ACC112 (cell line): ENCODE measurements at regions not wholly inside any gene's neighbourhood (a gene's known extent, or its start where the extent isn't known, plus 50 kb on each side); places are given as distances from the start of the nearest gene placed in this dataset.

ENCODE experiments used
- H2AFZ ChIP-seq: fragments of 200-600 bp; sonication (generic); one replicate; pipeline ENCODE4 v1.6.0; 2017; ENCODE audit warnings: antibody characterized with exemption, low read length; ENCODE audit not compliant: unreplicated experiment
- H3K27ac ChIP-seq: fragments of 200-600 bp; sonication (generic); 2 replicates; pipeline ENCODE4 v1.5.1; 2014; ENCODE audit warnings: low read depth, mild to moderate bottlenecking, antibody characterized with exemption, low read length, moderate library complexity
- H3K27me3 ChIP-seq: fragments of 200-600 bp; sonication (generic); 2 replicates; pipeline ENCODE4 v1.6.1; 2014; ENCODE audit warnings: mild to moderate bottlenecking, antibody characterized with exemption, low read length, moderate library complexity, mixed read lengths; ENCODE audit not compliant: insufficient read depth
- H3K36me3 ChIP-seq: fragments of 200-600 bp; sonication (generic); 2 replicates; pipeline ENCODE4 v1.6.1; 2016; ENCODE audit warnings: mild to moderate bottlenecking, antibody characterized with exemption, low read length, moderate library complexity, mixed read lengths; ENCODE audit not compliant: insufficient read depth
- H3K4me1 ChIP-seq: fragments of 200-600 bp; sonication (generic); one replicate; pipeline ENCODE4 v1.6.1; 2016; ENCODE audit warnings: low read length, mixed read lengths; ENCODE audit not compliant: insufficient read depth, unreplicated experiment, control insufficient read depth
- H3K4me3 ChIP-seq: fragments of 200-600 bp; sonication (generic); 2 replicates; pipeline ENCODE4 v1.5.1; 2014; ENCODE audit warnings: mild to moderate bottlenecking, low read depth, low read length
- H3K79me2 ChIP-seq: fragments of 200-600 bp; sonication (generic); one replicate; pipeline ENCODE4 v1.6.0; 2016; ENCODE audit warnings: low read length; ENCODE audit not compliant: control insufficient read depth, unreplicated experiment, insufficient read depth

- Histone ChIP-seq H3K27ac (no peak overlapping the region), H3K36me3 (no peaks in the 10 kb centered on the region), H3K27me3 (no peaks in the 10 kb centered on the region), H3K4me1 (peaks cover 6% of the 10 kb centered on the region), H2AFZ (peak overlapping the region; percentile 42), H3K4me3 (peak overlapping the region; percentile 20; the same call in 1 of the 2 replicates), H3K79me2 (no peaks in the 10 kb centered on the region)
These were observed 143.9 kb upstream of the FBN2 start for GRCh38 chr5:128681764-128682592.

GRCh38 chr5:128682669-128683068 is 144.6 kb upstream of the FBN2 start:
- H3K4me3 ChIP-seq = no peak overlapping the region
- no peak overlapping the region for H3K27ac ChIP-seq
- H3K4me1 ChIP-seq = peaks cover 6% of the 10 kb centered on the region
- peak overlapping the region; percentile 42 for H2AFZ ChIP-seq
- H3K27me3 ChIP-seq = no peaks in the 10 kb centered on the region
- no peaks in the 10 kb centered on the region for H3K36me3 ChIP-seq
- no peaks in the 10 kb centered on the region for H3K79me2 ChIP-seq

DNA sequence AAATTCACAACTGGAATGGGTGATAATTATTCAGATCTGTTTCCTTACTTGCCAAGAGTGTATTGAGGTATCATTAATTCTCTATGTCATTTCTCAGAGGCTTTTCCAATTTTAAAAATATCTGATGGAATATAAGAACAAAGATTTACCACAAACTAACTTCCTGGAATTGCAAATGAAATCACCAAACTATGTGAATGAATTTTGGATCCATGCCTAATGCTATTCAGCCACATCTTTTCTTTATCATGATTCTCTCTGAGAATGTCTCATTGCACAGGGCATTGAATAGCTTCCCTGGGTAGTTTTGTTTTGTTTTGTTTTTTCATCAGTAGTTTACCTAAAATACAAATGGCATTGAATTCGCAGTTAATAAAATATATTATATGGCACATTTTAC is 146.9 kb upstream of the FBN2 start:
- no peak overlapping the region for H3K4me3 ChIP-seq
- no peak overlapping the region for H3K27ac ChIP-seq
- H2AFZ ChIP-seq = no peak overlapping the region
- no peaks in the 10 kb centered on the region for H3K27me3 ChIP-seq
- H3K36me3 ChIP-seq = no peaks in the 10 kb centered on the region
- H3K4me1 ChIP-seq = peaks cover 6% of the 10 kb centered on the region
- no peaks in the 10 kb centered on the region for H3K79me2 ChIP-seq

- Histone ChIP-seq H3K4me3 (no peak overlapping the region), H3K27me3 (no peaks in the 10 kb centered on the region), H3K36me3 (no peaks in the 10 kb centered on the region), H3K79me2 (no peaks in the 10 kb centered on the region), H3K4me1 (no peaks in the 10 kb centered on the region), H2AFZ (no peak overlapping the region), H3K27ac (no peak overlapping the region)
These were observed 149.9 kb upstream of the FBN2 start for GRCh38 chr5:128687930-128688329.

DNA sequence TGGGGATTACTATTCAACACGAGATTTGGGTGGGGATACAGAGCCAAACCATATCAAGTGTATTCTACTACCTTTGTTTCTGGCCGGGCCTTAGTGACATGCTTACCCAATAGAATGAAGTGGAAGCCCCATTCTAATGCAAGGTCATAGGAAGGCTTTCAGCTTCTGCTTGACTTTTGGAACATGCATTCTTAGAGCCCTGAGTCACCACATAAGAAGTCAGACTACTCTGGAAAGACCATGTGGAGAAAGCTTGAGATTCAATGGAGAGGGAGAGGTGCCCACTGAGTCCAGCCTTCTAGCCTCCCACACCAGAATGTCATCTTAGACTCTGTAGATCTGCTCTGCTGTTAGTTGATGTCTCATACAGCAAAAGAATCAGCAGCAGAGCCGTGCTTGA is 155.7 kb upstream of the FBN2 start:
- H2AFZ ChIP-seq = no peak overlapping the region
- H3K79me2 ChIP-seq = no peaks in the 10 kb centered on the region
- H3K4me1 ChIP-seq = no peaks in the 10 kb centered on the region
- no peak overlapping the region for H3K27ac ChIP-seq
- no peaks in the 10 kb centered on the region for H3K27me3 ChIP-seq
- H3K4me3 ChIP-seq = no peak overlapping the region
- H3K36me3 ChIP-seq = no peaks in the 10 kb centered on the region

DNA sequence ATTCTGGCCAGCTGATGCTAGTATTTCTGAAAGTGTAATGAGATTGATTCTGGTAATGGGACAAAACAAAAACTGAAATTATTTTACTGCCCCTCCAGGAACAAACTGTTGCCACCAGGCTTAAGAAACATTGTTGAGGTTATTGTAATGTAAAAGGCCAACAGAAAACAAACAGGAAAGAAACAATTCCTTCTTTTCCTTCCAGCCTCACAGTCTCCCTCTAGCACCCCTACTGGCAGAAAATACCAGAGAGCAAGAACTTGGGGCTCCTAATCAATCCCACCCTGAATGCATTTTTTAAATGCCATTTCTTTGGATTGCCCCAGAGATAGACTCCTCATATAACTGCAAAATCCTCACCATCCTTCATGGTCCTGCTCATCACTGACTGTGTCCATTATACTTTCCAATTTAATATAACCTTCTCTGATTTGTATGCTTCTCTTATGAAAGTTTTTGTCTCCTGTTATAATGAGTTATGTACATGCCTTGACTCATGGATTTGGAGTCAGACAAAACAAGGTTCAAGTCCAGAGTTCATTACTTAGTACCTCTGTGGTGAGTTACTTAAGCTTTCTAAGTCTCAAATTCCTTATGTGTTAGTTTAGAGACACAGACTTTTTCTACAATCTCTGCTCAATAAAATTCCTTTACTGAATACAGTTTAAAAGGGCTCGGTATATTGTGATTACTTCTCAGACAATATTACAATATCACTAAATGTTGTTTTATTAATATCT is 157.9 kb upstream of the FBN2 start:
- H3K27ac ChIP-seq = no peak overlapping the region
- no peaks in the 10 kb centered on the region for H3K79me2 ChIP-seq
- no peaks in the 10 kb centered on the region for H3K27me3 ChIP-seq
- H2AFZ ChIP-seq = no peak overlapping the region
- no peaks in the 10 kb centered on the region for H3K4me1 ChIP-seq
- H3K4me3 ChIP-seq = no peak overlapping the region
- no peaks in the 10 kb centered on the region for H3K36me3 ChIP-seq

- H3K27ac ChIP-seq = no peak overlapping the region
- no peaks in the 10 kb centered on the region for H3K36me3 ChIP-seq
- H2AFZ ChIP-seq = no peak overlapping the region
- no peaks in the 10 kb centered on the region for H3K27me3 ChIP-seq
- H3K4me3 ChIP-seq = no peak overlapping the region
- H3K4me1 ChIP-seq = no peaks in the 10 kb centered on the region
- no peaks in the 10 kb centered on the region for H3K79me2 ChIP-seq
These were observed 163.3 kb upstream of the FBN2 start for GRCh38 chr5:128701301-128701700.

- Histone ChIP-seq H2AFZ (no peak overlapping the region), H3K36me3 (no peaks in the 10 kb centered on the region), H3K4me3 (no peak overlapping the region), H3K79me2 (no peaks in the 10 kb centered on the region), H3K27me3 (no peaks in the 10 kb centered on the region), H3K4me1 (no peaks in the 10 kb centered on the region), H3K27ac (no peak overlapping the region)
These were observed 165.3 kb upstream of the FBN2 start for GRCh38 chr5:128703322-128703721.

- Histone ChIP-seq H3K27me3 (no peaks in the 10 kb centered on the region), H3K4me1 (no peaks in the 10 kb centered on the region), H3K79me2 (no peaks in the 10 kb centered on the region), H3K27ac (no peak overlapping the region), H2AFZ (no peak overlapping the region), H3K36me3 (no peaks in the 10 kb centered on the region), H3K4me3 (no peak overlapping the region)
These were observed 168.2 kb upstream of the FBN2 start for GRCh38 chr5:128706269-128706668.

DNA sequence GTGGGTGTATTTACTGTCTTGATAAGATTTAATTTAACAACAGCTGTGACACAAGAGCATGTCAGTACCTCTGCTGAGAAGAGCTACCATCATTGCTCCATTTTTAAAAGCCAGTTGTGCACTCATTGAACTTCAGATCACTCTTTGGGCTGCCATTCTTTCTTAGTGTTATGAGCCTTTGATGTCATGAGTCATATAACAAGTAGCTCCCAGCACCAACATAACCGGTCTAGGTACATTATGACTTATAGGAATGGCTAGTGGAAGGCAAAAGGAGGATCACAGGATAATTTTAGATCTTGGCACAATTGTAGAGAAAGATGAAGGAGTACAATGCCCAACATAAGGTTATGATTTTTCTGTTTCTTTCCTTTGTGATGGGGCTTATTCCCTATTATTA is 170.8 kb upstream of the FBN2 start:
- H3K79me2 ChIP-seq = no peaks in the 10 kb centered on the region
- no peaks in the 10 kb centered on the region for H3K4me1 ChIP-seq
- no peaks in the 10 kb centered on the region for H3K27me3 ChIP-seq
- H2AFZ ChIP-seq = no peak overlapping the region
- no peak overlapping the region for H3K4me3 ChIP-seq
- no peaks in the 10 kb centered on the region for H3K36me3 ChIP-seq
- no peak overlapping the region for H3K27ac ChIP-seq

DNA sequence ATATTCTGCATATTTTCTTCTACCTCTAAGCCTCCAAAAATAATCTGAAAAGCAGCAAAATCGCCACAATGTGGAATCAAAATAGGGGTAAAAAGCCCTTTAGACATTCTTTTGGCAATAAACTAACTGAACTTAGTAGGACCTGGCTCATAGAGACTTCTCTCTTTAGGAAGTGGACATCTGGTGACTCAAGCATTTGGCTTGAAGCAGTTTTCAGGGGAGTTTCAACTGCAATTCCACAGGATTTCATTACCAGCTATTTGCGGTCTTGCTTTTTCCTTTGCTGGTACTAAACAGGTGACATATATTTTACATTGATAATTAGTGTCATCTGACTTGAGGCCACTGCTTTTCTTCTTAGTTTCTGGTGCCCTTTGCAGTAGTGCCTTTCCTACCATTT is 173.2 kb upstream of the FBN2 start:
- Histone ChIP-seq H3K4me1 (no peaks in the 10 kb centered on the region), H3K27me3 (no peaks in the 10 kb centered on the region), H2AFZ (no peak overlapping the region), H3K79me2 (no peaks in the 10 kb centered on the region), H3K36me3 (no peaks in the 10 kb centered on the region), H3K4me3 (no peak overlapping the region), H3K27ac (no peak overlapping the region)
